NCI-H2081 (cell line): ENCODE measurements at regions not wholly inside any gene's neighbourhood (a gene's known extent, or its start where the extent isn't known, plus 50 kb on each side); places are given as distances from the start of the nearest gene placed in this dataset.
A peak's percentile ranks its signal among the peaks of the same experiment; 100 is the strongest.
"Not testable (repeated sequence)": the region's sequence is repeated elsewhere in the genome, so short reads cannot be mapped to it uniquely, and the experiment has no call there.

Experiments used
- DNase-seq, 2 experiments: peaks; one replicate each; lab custom pipeline; 2025; lab: John Stamatoyannopoulos, UW

GRCh38 chr2:3036432-3037125, 341.0 kb downstream of the EIPR1 start:
- no peak for DNase-seq

DNA sequence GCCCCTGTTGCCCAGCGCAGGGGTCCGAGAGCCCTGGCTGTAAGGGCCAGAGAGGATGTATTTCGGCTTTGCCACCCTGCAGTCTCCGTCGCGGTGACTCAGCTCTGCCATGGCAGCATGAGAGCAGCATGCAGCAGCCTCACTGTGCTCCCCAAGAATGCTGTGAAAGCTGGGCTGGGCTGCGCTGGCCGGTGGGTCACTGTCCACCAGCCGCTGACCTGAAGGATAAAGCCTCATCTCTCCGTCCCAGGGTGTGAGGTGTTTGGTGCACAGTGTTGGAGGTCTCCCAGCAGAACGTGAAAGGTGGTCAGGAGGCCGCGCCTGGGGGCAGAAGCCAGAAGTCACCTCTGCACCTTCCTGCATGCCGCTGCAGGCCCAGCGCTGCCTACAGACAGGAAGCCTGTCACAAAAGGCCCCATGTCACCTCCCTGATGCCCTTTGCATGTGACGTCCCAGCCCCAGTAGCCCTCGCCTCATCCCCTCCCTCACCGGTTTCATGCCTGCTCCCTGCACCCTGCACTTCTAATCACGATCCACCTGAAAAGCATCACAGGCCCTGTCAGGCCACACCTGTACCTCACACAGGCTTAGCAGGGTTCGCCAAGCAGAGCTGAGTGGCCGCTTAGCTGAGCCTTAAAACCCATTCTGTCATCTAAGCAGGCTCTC, 342.1 kb downstream of the EIPR1 start:
- no peak for DNase-seq

- DNase-seq: no peak
Observed at GRCh38 chr2:3034856-3035255, 342.8 kb downstream of the EIPR1 start.

GRCh38 chr2:3034396-3034795, 343.2 kb downstream of the EIPR1 start:
- DNase-seq: no peak

GRCh38 chr2:3033315-3033714, 344.3 kb downstream of the EIPR1 start:
- no peak for DNase-seq

GRCh38 chr2:3030791-3031190, 346.8 kb downstream of the EIPR1 start:
- DNase-seq: not testable (repeated sequence)

DNA sequence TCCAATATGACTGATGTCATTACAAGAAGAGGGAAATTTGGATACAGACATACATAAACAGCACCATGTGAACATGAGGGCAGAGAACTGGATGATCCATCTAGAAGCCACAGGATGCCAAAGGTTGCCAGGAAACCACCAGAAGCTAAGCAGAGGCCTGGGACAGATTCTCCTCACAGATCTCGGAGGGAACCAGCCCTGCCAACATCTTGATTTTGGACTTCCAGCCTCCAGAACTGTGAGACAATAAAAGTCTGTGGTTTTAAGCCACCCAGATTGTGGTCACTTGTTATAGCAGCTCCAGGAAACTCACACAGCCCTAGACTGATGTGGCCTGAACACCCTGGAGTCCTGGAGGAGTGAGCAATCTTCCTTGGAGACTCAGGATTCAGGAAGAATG, 351.6 kb downstream of the EIPR1 start:
- no peak for DNase-seq

- DNase-seq: peak; percentile 4 to 47
Observed at GRCh38 chr2:3025261-3025660, 352.4 kb downstream of the EIPR1 start.

GRCh38 chr2:3024401-3024935, 353.1 kb downstream of the EIPR1 start:
- DNase-seq: no peak

DNA sequence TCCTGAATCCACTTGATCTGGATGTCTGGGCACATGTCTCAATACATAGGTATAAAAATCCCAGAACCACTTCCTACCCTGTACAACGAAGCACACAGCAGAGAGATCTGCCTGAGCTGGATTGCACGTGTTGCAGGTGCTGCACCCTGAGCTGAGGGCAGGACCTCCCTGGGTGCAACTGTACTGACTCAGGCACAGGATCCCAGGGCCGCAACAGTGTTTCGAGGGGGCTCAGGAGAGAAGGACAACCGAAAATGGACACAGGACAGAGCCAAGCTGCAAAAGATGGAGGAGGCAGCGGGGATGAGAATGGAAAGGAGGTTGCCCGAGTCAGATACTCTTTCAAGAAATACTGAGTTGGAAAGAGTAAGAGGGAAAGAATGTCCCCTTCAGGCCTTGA, 354.1 kb downstream of the EIPR1 start:
- DNase-seq: no peak

DNA sequence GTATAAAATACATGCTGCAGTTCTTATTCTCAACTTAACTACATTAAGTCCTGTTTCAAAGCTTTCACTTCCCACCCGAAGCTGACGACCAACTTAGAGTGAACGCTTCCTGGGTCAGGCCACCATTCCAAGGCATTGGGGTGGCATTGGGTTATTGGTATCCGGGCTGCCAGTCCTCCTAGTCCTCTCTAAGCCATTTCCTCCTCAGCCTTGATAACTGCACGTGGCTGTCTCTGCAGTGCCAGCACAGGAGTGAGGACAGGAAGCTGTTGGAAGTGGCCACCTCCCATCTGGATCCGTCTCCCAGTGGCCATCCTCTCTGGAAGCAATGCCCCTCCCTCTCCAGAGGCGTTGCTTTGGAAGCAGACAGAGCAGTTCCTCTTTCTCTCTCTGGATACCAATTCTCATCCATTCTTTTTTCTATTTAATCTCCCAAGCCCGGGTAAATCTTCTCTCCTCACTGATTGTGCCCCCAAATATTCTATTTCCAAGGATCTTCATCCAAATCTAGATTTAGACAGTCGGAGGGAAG, 354.7 kb downstream of the EIPR1 start:
- no peak for DNase-seq

- DNase-seq: no peak
Observed at GRCh38 chr2:3021720-3022119, 355.9 kb downstream of the EIPR1 start.

GRCh38 chr2:3010001-3010400, 367.6 kb downstream of the EIPR1 start:
- DNase-seq: no peak

DNA sequence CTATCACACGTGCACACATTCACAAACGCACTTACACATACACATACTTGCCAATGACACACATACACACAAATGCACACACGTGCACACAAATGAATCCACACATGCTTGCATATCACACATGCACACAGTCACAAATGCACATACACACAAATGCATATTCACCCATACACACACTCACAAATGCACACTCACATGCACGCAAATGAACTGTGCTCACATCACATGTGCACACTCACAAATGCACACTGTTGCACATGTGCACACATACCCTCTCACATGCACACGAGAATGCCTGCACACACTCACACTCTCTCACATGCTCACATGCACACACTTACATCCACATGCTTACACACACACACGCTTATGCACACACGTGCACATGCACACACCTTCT, 368.1 kb downstream of the EIPR1 start:
- DNase-seq: no peak

- no peak for DNase-seq
Observed at GRCh38 chr2:3009005-3009404, 368.6 kb downstream of the EIPR1 start.

GRCh38 chr2:3008561-3008960, 369.1 kb downstream of the EIPR1 start:
- no peak for DNase-seq

DNA sequence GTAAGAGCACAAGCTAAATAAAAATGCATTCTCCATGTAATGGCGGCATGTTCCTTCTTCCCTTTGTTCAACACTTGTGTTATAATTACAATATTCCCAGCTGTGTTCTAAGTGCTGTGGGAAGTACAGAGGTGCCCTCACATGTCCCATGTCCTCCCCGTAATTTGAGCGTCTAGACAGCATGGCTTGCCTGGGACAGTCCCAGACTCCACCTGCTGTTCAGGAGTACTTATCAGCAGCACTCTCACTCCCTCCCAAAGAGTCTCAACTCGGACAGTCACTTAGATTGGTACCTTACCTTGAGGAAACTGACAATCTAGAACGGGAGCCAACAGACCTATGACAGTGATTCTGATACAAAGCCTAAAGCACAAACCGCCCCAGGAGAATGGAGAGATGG, 370.5 kb downstream of the EIPR1 start:
- DNase-seq: no peak

DNA sequence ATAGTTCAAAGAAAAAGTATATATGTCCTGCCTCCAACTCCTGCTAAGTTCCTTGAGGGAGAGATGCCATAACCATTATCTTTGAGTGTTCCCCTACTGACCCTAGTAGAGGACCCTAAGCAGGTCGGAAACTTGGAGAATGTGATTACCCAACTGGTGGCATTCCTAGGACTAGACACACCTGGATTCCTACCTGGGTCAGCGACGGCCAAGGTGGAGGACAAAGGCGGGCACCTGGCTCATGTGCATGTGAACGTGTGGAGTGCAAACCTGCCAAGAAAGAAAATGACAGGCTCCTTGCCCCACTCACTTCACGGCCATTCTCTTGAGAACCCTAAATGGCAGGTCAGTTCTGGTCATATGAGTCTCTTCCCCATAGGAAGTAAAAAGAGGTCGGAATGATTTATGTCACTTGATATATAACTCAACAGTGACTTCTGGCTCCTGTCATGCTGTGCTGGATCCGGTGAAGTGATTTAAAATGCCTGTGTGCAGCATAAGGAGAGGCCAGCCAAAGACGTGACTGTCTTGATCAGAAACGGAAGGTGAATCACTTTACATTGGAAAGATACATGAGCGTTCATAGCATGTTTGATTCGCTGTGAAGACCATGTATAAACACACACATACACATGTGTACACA, 371.6 kb downstream of the EIPR1 start:
- no peak for DNase-seq

- peak in 1 of 2 experiments; percentile 7 for DNase-seq
Observed at GRCh38 chr2:3001615-3002560, 375.7 kb downstream of the EIPR1 start.

- no peak for DNase-seq
Observed at GRCh38 chr2:3000968-3001367, 376.6 kb downstream of the EIPR1 start.

DNA sequence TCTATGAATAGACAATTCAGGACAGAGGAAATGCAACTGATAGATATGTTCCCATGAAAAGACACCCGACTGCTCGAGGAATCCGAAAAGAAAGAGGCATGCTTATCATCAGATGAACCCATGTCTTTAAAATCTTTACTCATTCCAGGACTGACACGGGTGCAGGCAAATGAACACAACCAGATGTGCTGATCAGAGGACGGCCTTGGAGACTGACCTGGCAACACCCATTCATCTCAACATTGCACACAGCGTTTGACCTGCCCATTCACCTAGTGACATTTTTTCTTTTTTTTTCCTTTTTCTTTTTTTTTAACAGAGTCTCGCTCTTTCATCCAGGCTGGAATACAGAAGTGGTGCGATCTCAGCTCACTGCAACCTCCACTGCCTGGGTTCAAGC, 377.5 kb downstream of the EIPR1 start:
- no peak for DNase-seq

GRCh38 chr2:2998971-2999370, 378.6 kb downstream of the EIPR1 start:
- DNase-seq: no peak
